Endodermal cell (in vitro differentiated cells): ENCODE measurements at regions not wholly inside any gene's neighbourhood (a gene's known extent, or its start where the extent isn't known, plus 50 kb on each side); places are given as distances from the start of the nearest gene placed in this dataset.
A peak's percentile ranks its signal among the peaks of the same experiment; 100 is the strongest.

Experiments used
- DNase-seq: peaks from one replicate; pipeline ENCODE4 v3.0.0-alpha.2; 2017
- H3K27ac ChIP-seq: 2 replicates; pipeline ENCODE4 v1.5.1; 2013; ENCODE audit warnings: mild to moderate bottlenecking, low read depth, low read length, moderate library complexity
- H3K27me3 ChIP-seq: 2 replicates; pipeline ENCODE4 v1.6.1; 2013; ENCODE audit warnings: mild to moderate bottlenecking, low read length, moderate library complexity; ENCODE audit not compliant: insufficient read depth, control insufficient read depth, poor library complexity, severe bottlenecking
- H3K36me3 ChIP-seq: 2 replicates; pipeline ENCODE4 v1.7.0; 2013; ENCODE audit warnings: mild to moderate bottlenecking, low read length, moderate library complexity; ENCODE audit not compliant: control insufficient read depth, insufficient read depth
- H3K4me1 ChIP-seq: one replicate; pipeline ENCODE4 v1.7.0; 2013; ENCODE audit warnings: low read length; ENCODE audit not compliant: control insufficient read depth, insufficient read depth
- H3K4me3 ChIP-seq: 2 replicates; pipeline ENCODE4 v1.5.1; 2013; ENCODE audit warnings: mild to moderate bottlenecking, low read length, moderate library complexity
- H3K9ac ChIP-seq: 2 replicates; pipeline ENCODE4 v1.6.1; 2013; ENCODE audit warnings: mild to moderate bottlenecking, low read length, moderate library complexity; ENCODE audit not compliant: poor library complexity, severe bottlenecking; ENCODE audit errors: extremely low read depth
- H3K9me3 ChIP-seq: 2 replicates; pipeline ENCODE4 v1.6.1; 2013; ENCODE audit warnings: mild to moderate bottlenecking, low read length, moderate library complexity; ENCODE audit not compliant: control insufficient read depth
- H3K27ac Mint-ChIP-seq: 2 replicates; pipeline ENCODE4 v1.8.0; 2020; ENCODE audit warnings: mixed read lengths
- H3K27me3 Mint-ChIP-seq: 2 replicates; pipeline ENCODE4 v1.8.0; 2021; ENCODE audit warnings: mild to moderate bottlenecking, mixed read lengths; ENCODE audit not compliant: insufficient read depth
- H3K36me3 Mint-ChIP-seq: 2 replicates; pipeline ENCODE4 v1.8.0; 2020; ENCODE audit warnings: low read depth, mixed read lengths
- H3K4me1 Mint-ChIP-seq: 2 replicates; pipeline ENCODE4 v1.8.0; 2020; ENCODE audit warnings: mixed read lengths
- H3K4me3 Mint-ChIP-seq: 2 replicates; pipeline ENCODE4 v1.8.0; 2020; ENCODE audit warnings: mild to moderate bottlenecking, moderate library complexity, mixed read lengths
- H3K9me3 Mint-ChIP-seq: 2 replicates; pipeline ENCODE4 v1.8.0; 2020; ENCODE audit warnings: mild to moderate bottlenecking, mixed read lengths
- CTCF ChIP-seq: fragments of 200-600 bp; sonication (generic); conservative IDR thresholded peaks from 2 replicates; pipeline ENCODE4 v1.5.0; 2021; ENCODE audit warnings: antibody characterized with exemption, mild to moderate bottlenecking
- WGBS, 2 experiments: methylation state at CpG; one replicate each; pipeline versions ENCODE4 v1.1.5 to v1.1.7; 2013; ENCODE audit warnings: missing lambda C conversion rate in 2 of 2, mixed read lengths in 1 of 2; ENCODE audit not compliant: insufficient coverage in 1 of 2, insufficient read length in 1 of 2; 5-methylcytosine and 5-hydroxymethylcytosine counted together

- TF ChIP-seq CTCF, result no peak
These were observed 80.4 kb downstream of the HSPH1 start for GRCh38 chr13:31081316-31081715.

DNA sequence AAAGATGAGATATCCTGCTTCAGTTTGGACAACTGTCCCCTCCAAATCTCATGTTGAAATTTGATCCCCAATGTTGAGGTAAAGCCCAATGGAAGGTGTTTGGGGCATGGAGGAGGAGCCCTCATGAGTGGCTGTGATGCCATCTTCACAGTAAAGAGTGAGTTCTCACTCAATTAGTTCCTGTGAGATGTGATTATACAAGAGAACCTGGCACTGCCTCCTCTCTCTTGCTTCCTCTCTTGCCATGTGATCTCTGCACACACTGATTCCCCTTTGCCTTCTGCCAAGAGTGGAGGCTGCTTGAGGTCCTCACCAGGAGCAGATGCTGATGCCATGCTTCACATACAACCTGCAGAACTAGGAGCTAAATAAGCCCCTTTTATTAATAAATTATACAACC is 86.9 kb downstream of the HSPH1 start:
- Histone ChIP-seq H3K9ac (no peak overlapping the region), H3K4me3 (no peak overlapping the region), H3K27me3 (no peaks in the 10 kb centered on the region), H3K4me1 (no peaks in the 10 kb centered on the region), H3K36me3 (no peaks in the 10 kb centered on the region), H3K27ac (peak overlapping the region; percentile 79), H3K9me3 (no peaks in the 10 kb centered on the region)
- no peaks in the 10 kb centered on the region for H3K36me3 Mint-ChIP-seq
- no peak overlapping the region for H3K27ac Mint-ChIP-seq
- peaks cover 13% of the 10 kb centered on the region for H3K4me1 Mint-ChIP-seq
- H3K4me3 Mint-ChIP-seq, result no peak overlapping the region
- peaks cover 6% of the 10 kb centered on the region for H3K27me3 Mint-ChIP-seq
- no peaks in the 10 kb centered on the region for H3K9me3 Mint-ChIP-seq
- no peak for TF ChIP-seq CTCF
- DNase-seq, result peak; percentile 22

More at GRCh38 chr13:31081316-31081715, 80.4 kb downstream of the HSPH1 start:
- no peaks in the 10 kb centered on the region for H3K4me1 Mint-ChIP-seq
- no peak overlapping the region for H3K4me3 Mint-ChIP-seq
- DNase-seq, result peak; percentile 10
- H3K36me3 Mint-ChIP-seq, result no peaks in the 10 kb centered on the region
- Histone ChIP-seq H3K27ac (no peak overlapping the region), H3K9me3 (no peaks in the 10 kb centered on the region), H3K4me1 (no peaks in the 10 kb centered on the region), H3K27me3 (no peaks in the 10 kb centered on the region), H3K9ac (no peak overlapping the region), H3K4me3 (no peak overlapping the region), H3K36me3 (no peaks in the 10 kb centered on the region)
- no peaks in the 10 kb centered on the region for H3K27me3 Mint-ChIP-seq
- no peak overlapping the region for H3K27ac Mint-ChIP-seq
- whole genome bisulfite sequencing, 2 experiments, result 65 to 68% methylated on average over 4 to 5 of the region's 6 CpGs
- H3K9me3 Mint-ChIP-seq, result no peaks in the 10 kb centered on the region

GRCh38 chr13:31073859-31074718 is 87.6 kb downstream of the HSPH1 start:
- H3K27me3 Mint-ChIP-seq, result peaks cover 6% of the 10 kb centered on the region
- H3K9ac ChIP-seq, result no peak overlapping the region
- 70 to 85% methylated on average over 5 of the region's 5 CpGs for WGBS, 2 experiments
- no peaks in the 10 kb centered on the region for H3K4me1 ChIP-seq
- H3K27ac Mint-ChIP-seq, result no peak overlapping the region
- H3K4me3 Mint-ChIP-seq, result no peak overlapping the region
- no peaks in the 10 kb centered on the region for H3K9me3 Mint-ChIP-seq
- peaks cover 13% of the 10 kb centered on the region for H3K4me1 Mint-ChIP-seq
- no peak for TF ChIP-seq CTCF
- no peaks in the 10 kb centered on the region for H3K9me3 ChIP-seq
- no peaks in the 10 kb centered on the region for H3K27me3 ChIP-seq
- DNase-seq, result no peak
- peak overlapping the region; percentile 79 for H3K27ac ChIP-seq
- no peaks in the 10 kb centered on the region for H3K36me3 Mint-ChIP-seq
- H3K36me3 ChIP-seq, result no peaks in the 10 kb centered on the region
- no peak overlapping the region for H3K4me3 ChIP-seq
